Esophagus squamous epithelium (tissue), 5 donors: ENCODE measurements at regions not wholly inside any gene's neighbourhood (a gene's known extent, or its start where the extent isn't known, plus 50 kb on each side); places are given as distances from the start of the nearest gene placed in this dataset.

ENCODE experiments used
- DNase-seq: peaks from one replicate; lab custom pipeline; 2025; lab: John Stamatoyannopoulos, UW
- H3K27ac ChIP-seq, 4 donors: fragments of 200-600 bp; sonication (generic); one replicate each; pipeline ENCODE4 v1.5.1; 2016 to 2019; ENCODE audit warnings: mild to moderate bottlenecking in 1 of 4
- H3K27me3 ChIP-seq, 4 donors: fragments of 200-600 bp; sonication (generic); 1 replicate in 3 of 4; 2 replicates in 1 of 4; pipeline versions ENCODE4 v1.5.1 to v1.6.0; 2017 to 2021; ENCODE audit warnings: antibody characterized with exemption in 1 of 4
- H3K36me3 ChIP-seq, 3 donors: fragments of 200-600 bp; sonication (generic); one replicate each; pipeline ENCODE4 v1.5.1; 2016 to 2019
- H3K4me1 ChIP-seq, 3 donors: fragments of 200-600 bp; sonication (generic); one replicate each; pipeline ENCODE4 v1.5.1; 2017 to 2019
- H3K4me3 ChIP-seq, 4 donors: fragments of 200-600 bp; sonication (generic); 1 replicate in 3 of 4; 2 replicates in 1 of 4; pipeline ENCODE4 v1.5.1; 2016 to 2019; ENCODE audit warnings: mild to moderate bottlenecking in 2 of 4, moderate library complexity in 1 of 4
- H3K9me3 ChIP-seq, 3 donors: fragments of 200-600 bp; sonication (generic); one replicate each; pipeline ENCODE4 v1.5.1; 2016 to 2019
- POLR2A ChIP-seq, 4 donors: fragments of 450-650 bp; IDR thresholded peaks; one replicate each; pipeline ENCODE4 v1.6.1; 2017; ENCODE audit warnings: antibody characterized with exemption in 4 of 4, mild to moderate bottlenecking in 4 of 4, moderate library complexity in 3 of 4
- WGBS, 2 donors: methylation state at CpG; one replicate each; pipeline ENCODE4 v1.1.5; 2018; 5-methylcytosine and 5-hydroxymethylcytosine counted together
- intact Hi-C: fragments of 100-400 bp; cut with DNase I; formaldehyde crosslinking; loops from one replicate; pipeline ENCODE4 v1.15.0; 2022
- TF ChIP-seq, protein P1 (sequence below), 6 experiments: fragments of 450-650 bp in 4 of 6; fragments of 200-600 bp in 2 of 6; sonication (generic) in 2 of 6; IDR thresholded peaks; one replicate each; pipeline ENCODE4 v1.5.1; 2016 to 2019; ENCODE audit warnings: antibody characterized with exemption in 6 of 6, mild to moderate bottlenecking in 4 of 6, moderate library complexity in 4 of 6
- donor health status: DM: yes; HTN: yes; CAD: no.

DNA sequence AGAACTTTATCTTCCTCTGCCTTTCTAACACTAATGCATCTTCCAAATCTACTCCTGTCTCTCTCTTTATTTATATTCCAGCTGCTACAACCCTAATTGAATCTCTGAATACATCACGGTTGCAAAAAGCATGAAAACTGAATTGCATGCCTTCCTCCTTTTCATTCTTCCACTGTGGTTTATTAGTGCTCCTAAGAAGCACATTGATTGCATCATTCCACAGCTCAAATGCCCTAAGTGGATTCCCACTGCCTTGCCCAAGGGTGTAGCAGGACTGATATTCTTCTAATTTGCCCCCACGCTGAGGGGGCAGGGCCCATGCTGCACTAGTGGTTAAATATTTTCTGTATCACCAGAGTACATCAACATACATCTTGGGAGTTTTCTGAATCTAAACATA, 640.8 kb downstream of the EFNB2 start:
- no peaks in the 10 kb centered on the region for H3K4me1 ChIP-seq

DNA sequence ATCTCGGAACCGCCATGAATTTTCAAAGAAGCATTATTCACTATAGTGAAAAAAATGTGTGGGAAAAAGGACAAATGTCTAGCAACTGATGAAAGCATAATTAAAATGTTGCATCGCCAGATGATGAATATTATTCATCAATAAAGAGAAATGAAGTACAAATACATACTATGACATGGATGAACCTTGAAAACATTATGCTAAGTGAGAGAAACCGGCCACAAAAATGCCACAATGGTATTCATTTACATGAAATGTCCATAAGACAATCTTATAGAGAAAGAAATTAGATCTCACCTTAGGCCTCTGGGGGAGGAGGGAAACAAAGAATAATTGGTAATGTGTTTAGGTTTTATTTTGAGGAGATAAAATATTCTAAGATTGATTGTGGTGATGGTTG, 645.0 kb downstream of the EFNB2 start:
- TF ChIP-seq, protein P1, sequence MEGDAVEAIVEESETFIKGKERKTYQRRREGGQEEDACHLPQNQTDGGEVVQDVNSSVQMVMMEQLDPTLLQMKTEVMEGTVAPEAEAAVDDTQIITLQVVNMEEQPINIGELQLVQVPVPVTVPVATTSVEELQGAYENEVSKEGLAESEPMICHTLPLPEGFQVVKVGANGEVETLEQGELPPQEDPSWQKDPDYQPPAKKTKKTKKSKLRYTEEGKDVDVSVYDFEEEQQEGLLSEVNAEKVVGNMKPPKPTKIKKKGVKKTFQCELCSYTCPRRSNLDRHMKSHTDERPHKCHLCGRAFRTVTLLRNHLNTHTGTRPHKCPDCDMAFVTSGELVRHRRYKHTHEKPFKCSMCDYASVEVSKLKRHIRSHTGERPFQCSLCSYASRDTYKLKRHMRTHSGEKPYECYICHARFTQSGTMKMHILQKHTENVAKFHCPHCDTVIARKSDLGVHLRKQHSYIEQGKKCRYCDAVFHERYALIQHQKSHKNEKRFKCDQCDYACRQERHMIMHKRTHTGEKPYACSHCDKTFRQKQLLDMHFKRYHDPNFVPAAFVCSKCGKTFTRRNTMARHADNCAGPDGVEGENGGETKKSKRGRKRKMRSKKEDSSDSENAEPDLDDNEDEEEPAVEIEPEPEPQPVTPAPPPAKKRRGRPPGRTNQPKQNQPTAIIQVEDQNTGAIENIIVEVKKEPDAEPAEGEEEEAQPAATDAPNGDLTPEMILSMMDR (IDR thresholded peaks at IDR 0.05): no peak
- TF ChIP-seq POLR2A (IDR thresholded peaks at IDR 0.05): no peak
- no peaks in the 10 kb centered on the region for H3K36me3 ChIP-seq
- no peak for DNase-seq
- H3K4me3 ChIP-seq: no peak overlapping the region
- peaks cover 0 to 6% (median 0%) of the 10 kb centered on the region in 3 donors for H3K9me3 ChIP-seq
- H3K27me3 ChIP-seq: no peaks in the 10 kb centered on the region
- intact Hi-C loops: no loop called here
- no peak overlapping the region for H3K27ac ChIP-seq
- no peaks in the 10 kb centered on the region for H3K4me1 ChIP-seq
- 91 to 93% methylated on average over 4 of the region's 4 CpGs for WGBS, 2 donors

More for the DNA sequence above, 640.8 kb downstream of the EFNB2 start:
- intact Hi-C loops: no loop called here
- H3K9me3 ChIP-seq: peaks cover 0 to 6% (median 0%) of the 10 kb centered on the region in 3 donors
- TF ChIP-seq, protein P1 (IDR thresholded peaks at IDR 0.05): no peak
- TF ChIP-seq POLR2A (IDR thresholded peaks at IDR 0.05): no peak
- WGBS, 2 donors: 71 to 79% methylated on average over 2 of the region's 2 CpGs
- no peak for DNase-seq
- no peaks in the 10 kb centered on the region for H3K36me3 ChIP-seq
- no peak overlapping the region for H3K4me3 ChIP-seq
- H3K27me3 ChIP-seq: no peaks in the 10 kb centered on the region
- no peak overlapping the region for H3K27ac ChIP-seq

- TF ChIP-seq, protein P1 (IDR thresholded peaks at IDR 0.05): no peak
- no peak for TF ChIP-seq POLR2A (IDR thresholded peaks at IDR 0.05)
- Histone ChIP-seq H3K27me3 (no peaks in the 10 kb centered on the region), H3K27ac (no peak overlapping the region), H3K9me3 (no peaks in the 10 kb centered on the region), H3K36me3 (no peaks in the 10 kb centered on the region), H3K4me3 (no peak overlapping the region), H3K4me1 (no peaks in the 10 kb centered on the region)
- no peak for DNase-seq
- intact Hi-C loops: no loop called here
- WGBS, 2 donors: 58 to 96% methylated on average over 1 of the region's 1 CpG
Observed at GRCh38 chr13:105878119-105878700, 657.3 kb downstream of the EFNB2 start.

- TF ChIP-seq POLR2A (IDR thresholded peaks at IDR 0.05): no peak
- TF ChIP-seq, protein P1 (IDR thresholded peaks at IDR 0.05): no peak
- Histone ChIP-seq H3K36me3 (no peaks in the 10 kb centered on the region), H3K4me1 (no peaks in the 10 kb centered on the region), H3K9me3 (no peaks in the 10 kb centered on the region), H3K4me3 (no peak overlapping the region), H3K27me3 (no peaks in the 10 kb centered on the region), H3K27ac (no peak overlapping the region)
- no peak for DNase-seq
- intact Hi-C loops: no loop called here
Observed at GRCh38 chr13:105874814-105875213, 660.6 kb downstream of the EFNB2 start.

DNA sequence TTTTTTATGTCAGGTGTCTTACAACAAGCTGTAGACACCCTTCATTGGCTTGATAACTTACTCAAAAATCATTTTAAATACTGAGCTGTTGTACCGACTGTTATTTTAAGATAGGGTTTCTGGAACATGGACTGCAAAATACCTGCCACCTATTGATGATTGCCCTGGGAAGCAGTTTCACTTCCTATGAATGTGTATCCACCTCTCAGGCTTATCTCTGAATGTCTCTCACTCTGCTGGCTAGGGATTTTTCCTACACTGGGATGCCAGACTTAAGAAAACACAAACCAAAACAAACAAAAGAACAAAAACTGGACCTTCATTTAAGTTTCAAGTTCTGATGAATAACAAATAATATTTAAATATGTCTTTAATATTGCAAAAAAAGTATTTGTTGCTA, 663.7 kb downstream of the EFNB2 start:
- intact Hi-C loops: no loop called here
- Histone ChIP-seq H3K9me3 (no peaks in the 10 kb centered on the region), H3K4me3 (no peak overlapping the region), H3K27ac (no peak overlapping the region), H3K36me3 (no peaks in the 10 kb centered on the region), H3K27me3 (no peaks in the 10 kb centered on the region), H3K4me1 (no peaks in the 10 kb centered on the region)
- TF ChIP-seq, protein P1 (IDR thresholded peaks at IDR 0.05): no peak
- no peak for TF ChIP-seq POLR2A (IDR thresholded peaks at IDR 0.05)
- DNase-seq: no peak
- 94 to 100% methylated on average over 1 of the region's 1 CpG for WGBS, 2 donors
